D341Med (cell line): ENCODE measurements at regions not wholly inside any gene's neighbourhood (a gene's known extent, or its start where the extent isn't known, plus 50 kb on each side); places are given as distances from the start of the nearest gene placed in this dataset.
A peak's percentile ranks its signal among the peaks of the same experiment; 100 is the strongest.
"Not testable (repeated sequence)": the region's sequence is repeated elsewhere in the genome, so short reads cannot be mapped to it uniquely, and the experiment has no call there.

Experiments
- DNase-seq: peaks from one replicate; pipeline ENCODE4 v3.0.0; 2012; ENCODE audit warnings: low spot score

DNA sequence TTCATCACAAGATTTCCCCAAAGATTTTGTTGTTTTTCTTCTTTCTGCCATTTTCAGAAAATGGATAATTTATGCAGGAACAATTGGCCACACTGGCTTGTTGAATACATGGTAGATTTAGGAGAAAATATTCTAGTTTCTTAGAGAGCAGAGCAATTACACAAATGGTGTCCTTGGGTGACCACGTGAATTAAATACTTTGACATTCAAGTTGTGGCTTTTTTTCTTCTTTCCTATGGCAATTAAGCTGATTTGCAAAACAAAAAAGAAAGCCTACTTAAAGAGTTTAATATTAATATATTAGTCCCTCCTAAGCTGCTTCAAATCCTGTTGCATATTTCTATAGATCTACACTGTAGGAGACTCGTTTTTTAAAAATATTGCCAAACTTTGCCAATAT is 133.0 kb upstream of the HTR2C start:
- DNase-seq: no peak

DNA sequence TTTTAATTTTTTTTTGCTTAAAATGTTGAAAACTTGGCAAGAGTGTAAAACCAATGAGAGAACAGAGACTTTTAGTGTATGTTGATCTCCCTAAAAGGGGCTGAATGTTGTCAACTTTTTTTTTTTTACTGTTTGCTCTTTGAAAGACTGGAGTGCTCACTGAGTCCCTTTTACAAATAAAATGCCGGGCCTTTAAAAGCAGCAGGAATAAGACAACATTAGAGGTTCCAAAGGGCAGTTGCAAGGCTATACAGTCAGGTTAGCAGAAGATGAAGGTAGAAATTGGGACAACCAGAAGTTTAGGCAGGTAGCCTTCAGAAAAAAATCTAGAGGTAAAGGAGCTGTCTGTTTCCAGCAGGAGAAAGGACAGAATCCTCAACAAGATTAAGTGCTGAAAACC is 132.5 kb upstream of the HTR2C start:
- no peak for DNase-seq

DNA sequence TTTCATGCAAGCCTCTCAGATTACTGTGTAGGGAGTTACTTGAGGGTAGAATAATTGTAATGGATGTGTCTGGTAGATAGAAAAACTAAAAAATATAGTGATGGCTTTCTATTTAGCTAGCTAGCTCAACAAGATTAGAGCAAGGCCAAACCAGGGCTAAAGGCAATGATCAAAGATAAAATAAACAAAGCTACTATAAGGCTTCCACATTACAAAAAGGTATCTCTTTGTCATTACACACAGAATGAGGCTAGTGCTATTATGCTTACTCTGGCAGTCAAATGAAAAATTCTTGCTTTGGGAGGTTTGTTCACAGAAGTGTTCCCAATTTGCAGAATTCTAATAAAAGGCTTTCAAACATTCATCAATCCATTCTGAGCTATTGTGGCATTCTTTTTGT is 121.6 kb upstream of the HTR2C start:
- DNase-seq: no peak

DNA sequence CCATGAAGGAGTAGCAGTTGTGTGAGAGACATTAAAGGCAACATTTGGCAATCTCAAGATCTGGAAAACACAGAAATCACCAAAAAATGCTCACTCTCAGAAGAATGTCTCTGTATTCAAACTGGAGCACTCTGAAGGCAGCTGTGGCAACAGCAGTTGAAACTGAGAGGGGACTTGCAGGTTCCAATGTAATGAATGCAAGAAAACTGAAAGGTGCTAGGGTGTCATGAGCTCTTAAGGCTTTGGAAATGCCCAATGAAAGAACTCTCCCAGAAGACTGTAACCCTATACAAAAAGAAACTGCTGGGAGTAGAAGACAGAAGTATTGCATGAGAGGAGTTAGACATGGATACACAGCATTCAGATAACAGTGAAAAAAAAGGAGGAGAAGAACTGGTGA is 118.2 kb upstream of the HTR2C start:
- no peak for DNase-seq

DNA sequence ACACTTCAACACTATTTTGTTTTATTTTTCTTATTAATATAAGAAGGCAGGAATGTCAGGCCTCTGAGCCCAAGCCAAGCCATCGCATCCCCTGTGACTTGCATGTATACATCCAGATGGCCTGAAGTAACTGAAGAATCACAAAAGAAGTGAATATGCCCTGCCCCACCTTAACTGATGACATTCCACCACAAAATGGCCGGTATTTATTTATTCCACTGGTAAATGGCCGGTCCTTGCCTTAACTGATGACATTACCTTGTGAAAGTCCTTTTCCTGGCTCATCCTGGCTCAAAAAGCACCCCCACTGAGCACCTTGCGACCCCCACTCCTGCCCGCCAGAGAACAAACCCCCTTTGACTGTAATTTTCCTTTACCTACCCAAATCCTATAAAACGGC is 111.9 kb upstream of the HTR2C start:
- not testable (repeated sequence) for DNase-seq

DNA sequence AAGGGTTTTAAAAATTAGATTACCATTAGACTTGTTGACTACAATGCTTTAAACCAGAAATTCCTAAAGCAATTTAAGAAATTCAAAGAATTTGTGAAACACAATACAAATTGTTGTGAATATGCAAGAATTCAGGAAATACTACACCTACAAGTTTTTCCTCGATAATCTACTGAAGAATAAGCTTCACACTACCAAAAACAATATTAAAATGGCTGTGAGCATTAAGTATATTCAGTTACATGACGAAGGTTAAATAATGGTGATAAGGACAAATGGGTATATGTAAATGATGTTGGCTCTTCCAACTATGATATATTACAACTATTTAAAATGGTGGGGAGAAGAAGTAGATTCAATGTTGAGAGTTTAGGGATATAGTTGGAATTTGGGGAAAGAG is 111.1 kb upstream of the HTR2C start:
- DNase-seq: no peak

DNA sequence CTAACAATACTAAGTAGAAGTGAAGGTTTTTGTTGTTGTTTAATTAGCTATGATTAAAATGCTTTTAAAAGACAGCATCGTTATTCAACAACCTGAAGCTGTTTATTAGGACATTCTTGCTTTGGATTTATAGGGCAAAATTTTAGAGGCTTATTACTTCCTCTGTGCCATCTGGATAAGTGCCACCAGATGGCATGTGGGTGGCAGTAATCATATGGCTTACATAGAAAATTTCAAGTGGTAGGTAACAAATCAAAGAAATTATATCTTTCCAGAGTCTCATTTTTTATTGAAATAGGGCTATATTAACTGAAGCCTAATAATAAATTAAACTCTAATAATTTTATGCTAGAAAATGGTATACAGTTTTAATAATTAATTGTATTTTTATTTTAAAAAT is 83.3 kb upstream of the HTR2C start:
- peak; percentile 9 for DNase-seq

DNA sequence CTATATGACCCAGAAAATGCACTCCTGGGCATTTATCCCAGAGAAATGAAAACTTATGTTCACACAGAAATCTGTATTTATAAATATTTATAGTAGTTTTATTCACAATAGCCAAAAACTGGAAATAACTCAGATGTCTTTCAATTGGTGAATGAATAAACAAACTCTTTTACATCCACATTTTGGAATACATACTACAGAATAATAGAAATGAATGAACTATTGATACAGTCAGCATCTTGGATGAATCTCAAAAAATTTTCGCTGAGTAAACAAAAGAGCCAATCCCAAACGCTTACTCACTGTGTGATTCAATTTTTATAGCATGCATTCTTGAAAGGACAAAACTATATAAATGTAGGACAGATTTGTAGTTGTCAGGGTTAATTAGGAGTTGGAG is 75.1 kb upstream of the HTR2C start:
- DNase-seq: no peak

DNA sequence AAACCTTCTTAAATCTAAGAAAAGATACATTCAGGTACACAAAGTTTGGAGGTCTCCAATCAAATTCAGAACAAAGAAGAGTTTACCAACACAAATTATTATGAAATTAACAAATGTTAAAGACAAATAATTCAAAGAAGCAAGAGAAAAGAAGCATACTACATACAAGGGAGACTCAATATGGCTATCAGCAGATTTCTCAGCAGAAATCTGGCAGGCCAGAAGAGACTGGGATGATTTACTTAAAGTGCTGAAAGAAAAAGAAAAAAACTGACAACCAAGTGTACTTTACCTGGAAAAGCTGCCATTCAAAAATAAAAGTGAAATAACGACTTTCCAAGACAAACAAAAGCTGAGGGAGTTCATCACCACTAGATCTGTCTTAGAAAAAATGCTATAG is 64.4 kb upstream of the HTR2C start:
- DNase-seq: no peak

DNA sequence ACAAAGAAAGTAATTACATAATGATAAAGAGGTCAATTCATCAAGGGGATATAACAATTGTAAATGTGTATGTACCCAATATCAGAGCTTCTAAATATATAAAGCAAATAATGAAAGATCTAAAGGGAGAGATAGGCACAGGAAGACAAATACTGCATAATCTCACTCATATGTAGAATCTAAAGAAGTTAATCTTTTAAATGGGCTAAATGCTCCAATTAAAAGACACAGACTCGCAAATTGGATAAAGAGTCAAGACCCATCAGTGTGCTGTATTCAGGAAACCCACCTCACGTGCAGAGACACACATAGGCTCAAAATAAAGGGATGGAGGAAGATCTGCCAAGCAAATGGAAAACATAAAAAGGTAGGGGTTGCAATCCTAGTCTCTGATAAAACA is 63.2 kb upstream of the HTR2C start:
- not testable (repeated sequence) for DNase-seq

DNA sequence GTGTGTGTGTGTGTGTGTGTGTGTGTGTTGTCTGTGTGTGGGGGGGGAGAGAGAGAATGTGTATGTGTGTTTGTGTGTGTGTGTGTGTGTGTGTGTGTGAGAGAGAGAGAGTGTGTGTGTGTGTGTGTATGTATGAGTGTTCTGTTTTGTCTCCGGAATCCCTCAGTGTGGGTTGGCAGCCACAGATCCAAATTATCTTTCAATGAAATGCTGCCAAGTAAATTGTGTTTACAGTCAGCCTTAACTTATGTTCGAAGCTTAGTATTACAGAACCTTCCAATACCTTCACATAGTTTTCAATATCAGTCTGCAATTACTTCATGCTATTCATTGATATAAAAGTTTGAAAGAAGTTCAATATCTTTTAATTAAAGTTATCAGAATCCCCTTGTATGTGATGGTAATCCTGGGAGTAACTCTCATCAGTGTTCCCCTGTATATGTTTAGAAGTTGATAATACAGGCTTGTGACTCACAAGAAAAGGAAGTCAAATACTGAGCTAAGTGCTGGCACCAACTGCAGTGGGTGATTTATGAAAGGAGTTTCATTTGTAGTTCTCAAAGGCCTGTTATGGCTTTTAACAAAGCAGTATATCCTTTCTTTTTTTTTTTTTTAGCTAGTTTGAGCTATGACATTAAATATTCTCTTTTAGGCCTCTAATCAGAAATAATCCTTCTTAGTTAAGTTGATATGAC is 51.6 kb upstream of the HTR2C start:
- no peak for DNase-seq
